NK-92 (cell line): ENCODE measurements at regions not wholly inside any gene's neighbourhood (a gene's known extent, or its start where the extent isn't known, plus 50 kb on each side); places are given as distances from the start of the nearest gene placed in this dataset.

Experiments
- DNase-seq: peaks from one replicate; lab custom pipeline; 2025; ENCODE audit not compliant: unreplicated experiment; lab: John Stamatoyannopoulos, UW

- DNase-seq = no peak
These were observed 345.9 kb downstream of the TSN start for GRCh38 chr2:122101319-122101718.

GRCh38 chr2:122105171-122105876, 349.9 kb downstream of the TSN start:
- DNase-seq = no peak

GRCh38 chr2:122105877-122106206, 350.4 kb downstream of the TSN start:
- no peak for DNase-seq

GRCh38 chr2:122108186-122108585, 352.7 kb downstream of the TSN start:
- DNase-seq = no peak

GRCh38 chr2:122112216-122113005, 357.0 kb downstream of the TSN start:
- no peak for DNase-seq

- DNase-seq = no peak
These were observed 359.0 kb downstream of the TSN start for GRCh38 chr2:122114421-122114820.

GRCh38 chr2:122117371-122117770, 361.9 kb downstream of the TSN start:
- no peak for DNase-seq

GRCh38 chr2:122129399-122129798, 373.9 kb downstream of the TSN start:
- DNase-seq = no peak

GRCh38 chr2:122132147-122132691, 376.8 kb downstream of the TSN start:
- DNase-seq = no peak

GRCh38 chr2:122135021-122135937, 379.8 kb downstream of the TSN start:
- no peak for DNase-seq

- DNase-seq = no peak
These were observed 380.6 kb downstream of the TSN start for GRCh38 chr2:122136056-122136455.

- no peak for DNase-seq
These were observed 383.1 kb downstream of the TSN start for GRCh38 chr2:122138561-122138960.

GRCh38 chr2:122139739-122140420, 384.4 kb downstream of the TSN start:
- DNase-seq = no peak

GRCh38 chr2:122144884-122145283, 389.4 kb downstream of the TSN start:
- DNase-seq = no peak

GRCh38 chr2:122145856-122146255, 390.4 kb downstream of the TSN start:
- no peak for DNase-seq

- no peak for DNase-seq
These were observed 392.8 kb downstream of the TSN start for GRCh38 chr2:122148128-122148767.

- no peak for DNase-seq
These were observed 395.3 kb downstream of the TSN start for GRCh38 chr2:122150524-122151280.

GRCh38 chr2:122152571-122152970, 397.1 kb downstream of the TSN start:
- DNase-seq = no peak

- no peak for DNase-seq
These were observed 400.9 kb downstream of the TSN start for GRCh38 chr2:122156176-122156890.
